ENCODE measurements at regions not wholly inside any gene's neighbourhood (a gene's known extent, or its start where the extent isn't known, plus 50 kb on each side); places are given as distances from the start of the nearest gene placed in this dataset.

GRCh38 chr6:84576029-84576428, 188.4 kb downstream of the TBX18 start:
- TF ChIP-seq CTCF (IDR thresholded peaks at IDR 0.05) (no peak), POLR2AphosphoS5 (IDR thresholded peaks at IDR 0.05) (no peak), POLR2A (IDR thresholded peaks at IDR 0.05) (no peak), EP300 (IDR thresholded peaks at IDR 0.05) (no peak)

Data from gastroesophageal sphincter (tissue), 3 donors.